Hepatocyte (in vitro differentiated cells): ENCODE measurements at regions not wholly inside any gene's neighbourhood (a gene's known extent, or its start where the extent isn't known, plus 50 kb on each side); places are given as distances from the start of the nearest gene placed in this dataset.

Source experiments
- CTCF ChIP-seq: fragments of 200-600 bp; sonication (generic); IDR thresholded peaks from 2 replicates; pipeline ENCODE4 v1.5.1; 2016; ENCODE audit warnings: antibody characterized with exemption, mild to moderate bottlenecking; ENCODE audit not compliant: poor library complexity
- EZH2phosphoT487 ChIP-seq: fragments of 200-600 bp; sonication (generic); IDR thresholded peaks from one replicate; pipeline ENCODE4 v1.6.1; 2018; ENCODE audit warnings: antibody characterized with exemption, mild to moderate bottlenecking, low read depth, moderate library complexity; ENCODE audit not compliant: unreplicated experiment, severe bottlenecking

GRCh38 chr2:126954831-126955230, 56.1 kb downstream of the TEX51 start:
- no peak for TF ChIP-seq CTCF
- no peak for TF ChIP-seq EZH2phosphoT487
